Kidney epithelial cell (primary cell): ENCODE measurements at regions not wholly inside any gene's neighbourhood (a gene's known extent, or its start where the extent isn't known, plus 50 kb on each side); places are given as distances from the start of the nearest gene placed in this dataset.
A peak's percentile ranks its signal among the peaks of the same experiment; 100 is the strongest.
"Not testable (repeated sequence)": the region's sequence is repeated elsewhere in the genome, so short reads cannot be mapped to it uniquely, and the experiment has no call there.

ENCODE experiments used
- DNase-seq: peaks from one replicate; pipeline ENCODE4 v3.0.0-alpha.2; 2010; ENCODE audit warnings: low read depth
- H3K27me3 ChIP-seq: 2 replicates; pipeline ENCODE4 v1.6.0; 2011; ENCODE audit warnings: low read length; ENCODE audit not compliant: control insufficient read depth, insufficient read depth
- H3K36me3 ChIP-seq: 2 replicates; pipeline ENCODE4 v1.5.1; 2011; ENCODE audit warnings: low read length; ENCODE audit not compliant: control insufficient read depth, insufficient read depth
- H3K4me3 ChIP-seq: 2 replicates; pipeline ENCODE4 v1.5.1; 2011; ENCODE audit warnings: low read depth, mild to moderate bottlenecking, control low read depth, low read length
- TF ChIP-seq, protein P1 (sequence below): IDR thresholded peaks from 2 replicates; pipeline ENCODE4 v1.5.1; 2011; ENCODE audit warnings: mild to moderate bottlenecking, moderate library complexity, low read length, control low read depth, inconsistent platforms; ENCODE audit not compliant: insufficient read depth, poor library complexity, severe bottlenecking

DNA sequence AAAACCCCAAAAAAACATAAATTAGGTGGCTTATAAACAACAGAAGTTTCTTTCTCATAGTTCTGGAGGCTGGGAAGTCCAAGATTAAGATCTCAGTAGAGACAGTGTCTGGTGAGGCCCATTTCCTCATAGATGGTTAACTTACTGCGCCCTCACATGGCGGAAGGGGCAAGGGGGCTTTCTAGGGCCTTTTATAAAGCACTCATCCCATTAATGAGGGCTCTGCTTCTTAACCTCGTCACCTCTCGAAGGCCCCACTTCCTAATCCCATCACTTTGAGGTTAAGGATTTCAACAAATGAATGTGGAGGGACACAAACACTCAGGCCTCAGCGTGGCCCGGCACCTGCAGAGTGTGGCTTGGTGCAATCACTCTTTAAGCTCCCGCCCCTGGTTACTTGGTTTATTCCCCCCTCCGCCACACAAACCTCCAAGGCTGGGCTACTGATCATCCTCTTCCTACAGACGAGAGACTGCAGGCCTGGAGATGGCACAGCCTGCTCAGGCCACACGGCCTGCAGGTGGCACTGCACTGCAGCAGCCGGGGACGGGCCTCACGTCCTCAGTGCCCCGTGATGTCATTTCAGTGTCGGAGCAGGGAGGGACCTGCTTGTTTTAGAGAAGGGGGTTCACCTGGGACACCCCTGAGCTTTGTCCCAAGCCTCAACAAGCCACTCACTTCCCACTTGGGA lies 188.9 kb upstream of the ZNF469 start:
- DNase-seq, H3K4me3 ChIP-seq, H3K27me3 ChIP-seq, H3K36me3 ChIP-seq: not testable (repeated sequence)
- TF ChIP-seq, protein P1, sequence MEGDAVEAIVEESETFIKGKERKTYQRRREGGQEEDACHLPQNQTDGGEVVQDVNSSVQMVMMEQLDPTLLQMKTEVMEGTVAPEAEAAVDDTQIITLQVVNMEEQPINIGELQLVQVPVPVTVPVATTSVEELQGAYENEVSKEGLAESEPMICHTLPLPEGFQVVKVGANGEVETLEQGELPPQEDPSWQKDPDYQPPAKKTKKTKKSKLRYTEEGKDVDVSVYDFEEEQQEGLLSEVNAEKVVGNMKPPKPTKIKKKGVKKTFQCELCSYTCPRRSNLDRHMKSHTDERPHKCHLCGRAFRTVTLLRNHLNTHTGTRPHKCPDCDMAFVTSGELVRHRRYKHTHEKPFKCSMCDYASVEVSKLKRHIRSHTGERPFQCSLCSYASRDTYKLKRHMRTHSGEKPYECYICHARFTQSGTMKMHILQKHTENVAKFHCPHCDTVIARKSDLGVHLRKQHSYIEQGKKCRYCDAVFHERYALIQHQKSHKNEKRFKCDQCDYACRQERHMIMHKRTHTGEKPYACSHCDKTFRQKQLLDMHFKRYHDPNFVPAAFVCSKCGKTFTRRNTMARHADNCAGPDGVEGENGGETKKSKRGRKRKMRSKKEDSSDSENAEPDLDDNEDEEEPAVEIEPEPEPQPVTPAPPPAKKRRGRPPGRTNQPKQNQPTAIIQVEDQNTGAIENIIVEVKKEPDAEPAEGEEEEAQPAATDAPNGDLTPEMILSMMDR: peak; percentile 64

- H3K4me3 ChIP-seq: no peak overlapping the region
- no peak for DNase-seq
These were observed 188.1 kb upstream of the ZNF469 start for GRCh38 chr16:88194397-88195268.

GRCh38 chr16:88195269-88195705 lies 187.5 kb upstream of the ZNF469 start:
- H3K36me3 ChIP-seq: no peaks in the 10 kb centered on the region
- DNase-seq: no peak
- no peak overlapping the region for H3K4me3 ChIP-seq
- H3K27me3 ChIP-seq: peaks cover 5% of the 10 kb centered on the region
- TF ChIP-seq, protein P1: no peak

More at GRCh38 chr16:88194397-88195268, 188.1 kb upstream of the ZNF469 start:
- Histone ChIP-seq H3K36me3 (no peaks in the 10 kb centered on the region), H3K27me3 (no peaks in the 10 kb centered on the region)
- TF ChIP-seq, protein P1: no peak

GRCh38 chr16:88195911-88196465 lies 186.8 kb upstream of the ZNF469 start:
- no peaks in the 10 kb centered on the region for H3K36me3 ChIP-seq
- H3K27me3 ChIP-seq: peaks cover 8% of the 10 kb centered on the region
- TF ChIP-seq, protein P1: no peak
- no peak for DNase-seq
- H3K4me3 ChIP-seq: no peak overlapping the region

DNA sequence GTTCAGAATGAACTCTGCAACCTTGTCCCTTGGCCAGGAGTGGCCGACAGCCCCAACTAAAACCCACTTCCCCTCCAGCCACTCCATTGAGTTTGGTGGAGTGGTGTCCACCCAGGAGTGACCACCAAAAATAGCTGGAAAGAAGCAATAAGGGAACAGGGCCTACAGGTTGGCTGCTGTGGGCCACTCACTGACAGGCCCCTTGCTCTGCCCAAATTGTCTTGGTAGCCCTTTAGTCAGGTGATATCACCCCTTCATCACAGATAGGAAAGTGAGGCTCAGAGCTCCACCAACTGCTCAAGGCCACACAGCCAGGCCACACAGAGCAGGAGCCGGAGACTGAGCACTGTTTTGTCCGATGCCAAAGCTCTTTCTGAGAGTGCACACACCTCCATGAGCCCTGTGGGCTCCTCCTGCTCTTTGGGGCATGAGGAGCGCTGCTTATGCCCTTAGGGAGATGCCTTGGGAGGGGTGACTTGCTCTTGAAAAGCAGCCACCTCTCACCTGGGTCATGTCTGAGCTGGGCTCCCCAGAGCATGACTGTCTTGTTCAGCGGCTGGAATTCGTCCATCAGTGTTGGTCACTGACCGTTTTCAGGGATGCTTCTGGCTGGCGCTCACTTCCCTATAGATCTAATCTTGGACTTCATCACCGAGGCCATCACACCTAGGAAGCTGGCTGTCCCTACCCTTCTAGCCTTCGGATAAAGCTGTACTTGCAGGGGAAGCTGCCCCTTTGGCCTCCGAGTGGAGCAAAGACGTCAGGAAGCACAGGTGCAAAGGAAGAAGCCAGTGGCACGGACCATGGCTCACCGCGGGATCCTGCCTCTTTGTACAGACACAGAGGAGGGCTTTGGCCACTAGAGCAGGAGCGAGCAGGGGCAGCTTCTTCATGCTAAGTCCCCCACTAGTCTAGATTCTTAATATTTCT lies 186.0 kb upstream of the ZNF469 start:
- Histone ChIP-seq H3K27me3 (peaks cover 8% of the 10 kb centered on the region), H3K36me3 (no peaks in the 10 kb centered on the region), H3K4me3 (no peak overlapping the region)
- TF ChIP-seq, protein P1: no peak
- no peak for DNase-seq
